ENCODE measurements at regions not wholly inside any gene's neighbourhood (a gene's known extent, or its start where the extent isn't known, plus 50 kb on each side); places are given as distances from the start of the nearest gene placed in this dataset.

DNA sequence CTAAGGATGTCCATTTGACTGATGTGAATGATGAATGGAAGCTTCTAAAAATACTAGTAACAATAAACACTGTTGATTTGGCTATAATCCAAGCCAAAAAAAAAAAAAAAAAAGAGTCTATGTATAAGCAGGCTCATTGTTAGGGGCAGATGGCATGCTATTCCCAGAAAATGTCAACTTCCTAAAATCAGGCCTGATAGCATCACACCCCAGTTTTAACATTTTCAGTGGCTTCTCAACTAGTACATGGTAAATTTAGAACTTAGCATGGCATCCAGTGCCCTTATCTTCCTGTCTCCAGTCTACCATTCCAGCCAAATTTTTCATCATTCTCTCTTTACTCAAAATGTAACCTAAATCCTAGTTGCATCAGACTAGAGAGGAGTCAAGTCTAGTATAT lies 288.2 kb upstream of the ZNF385D start:
- Histone ChIP-seq H3K9me3 (ENCODE audit: insufficient read depth, low read length) (no peaks in the 10 kb centered on the region), H4K20me1 (ENCODE audit: low read depth, low read length) (no peaks in the 10 kb centered on the region), H3K4me2 (ENCODE audit: low read depth, low read length, poor library complexity, severe bottlenecking) (no peak overlapping the region), H3K36me3 (ENCODE audit: low read length) (no peaks in the 10 kb centered on the region), H3K4me3 (ENCODE audit: insufficient read depth, low read length, poor library complexity, severe bottlenecking) (no peak overlapping the region), H3K79me2 (ENCODE audit: insufficient read depth, low read length) (no peaks in the 10 kb centered on the region), H3K9ac (ENCODE audit: low read length) (no peak overlapping the region), H3F3A (ENCODE audit: insufficient read depth) (no peaks in the 10 kb centered on the region), H2AFZ (ENCODE audit: low read depth, low read length, severe bottlenecking) (no peak overlapping the region), H3K9me2 (replicated peaks; ENCODE audit: insufficient read depth, low read length) (no peaks in the 10 kb centered on the region), H3K27ac (ENCODE audit: low read depth, low read length) (no peak overlapping the region), H3K27me3 (ENCODE audit: low read length) (no peaks in the 10 kb centered on the region)
- TF ChIP-seq, protein P1, sequence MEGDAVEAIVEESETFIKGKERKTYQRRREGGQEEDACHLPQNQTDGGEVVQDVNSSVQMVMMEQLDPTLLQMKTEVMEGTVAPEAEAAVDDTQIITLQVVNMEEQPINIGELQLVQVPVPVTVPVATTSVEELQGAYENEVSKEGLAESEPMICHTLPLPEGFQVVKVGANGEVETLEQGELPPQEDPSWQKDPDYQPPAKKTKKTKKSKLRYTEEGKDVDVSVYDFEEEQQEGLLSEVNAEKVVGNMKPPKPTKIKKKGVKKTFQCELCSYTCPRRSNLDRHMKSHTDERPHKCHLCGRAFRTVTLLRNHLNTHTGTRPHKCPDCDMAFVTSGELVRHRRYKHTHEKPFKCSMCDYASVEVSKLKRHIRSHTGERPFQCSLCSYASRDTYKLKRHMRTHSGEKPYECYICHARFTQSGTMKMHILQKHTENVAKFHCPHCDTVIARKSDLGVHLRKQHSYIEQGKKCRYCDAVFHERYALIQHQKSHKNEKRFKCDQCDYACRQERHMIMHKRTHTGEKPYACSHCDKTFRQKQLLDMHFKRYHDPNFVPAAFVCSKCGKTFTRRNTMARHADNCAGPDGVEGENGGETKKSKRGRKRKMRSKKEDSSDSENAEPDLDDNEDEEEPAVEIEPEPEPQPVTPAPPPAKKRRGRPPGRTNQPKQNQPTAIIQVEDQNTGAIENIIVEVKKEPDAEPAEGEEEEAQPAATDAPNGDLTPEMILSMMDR (IDR thresholded peaks at IDR 0.05; ENCODE audit: insufficient read depth, low read length, poor library complexity, severe bottlenecking), result no peak
- TF ChIP-seq EZH2phosphoT487 (conservative IDR thresholded peaks at IDR 0.05; ENCODE audit: low read length), result no peak

DNA sequence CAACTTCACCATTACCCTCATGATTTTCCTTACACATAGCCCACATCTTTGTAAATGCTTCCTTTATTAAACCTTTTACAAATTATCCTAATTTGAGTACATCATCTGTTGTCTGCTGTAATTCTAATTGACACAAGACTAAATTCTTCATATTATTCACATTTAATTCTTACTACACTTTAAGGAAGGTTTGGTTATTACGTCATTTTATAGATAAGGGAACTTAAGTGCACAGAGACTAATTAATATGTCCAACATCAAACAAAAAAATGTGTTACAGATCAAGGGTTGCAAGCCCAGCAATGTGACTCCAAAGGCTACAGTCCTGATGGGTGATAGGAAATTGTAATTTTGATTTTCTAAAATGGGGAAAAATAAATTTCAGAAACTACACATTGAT lies 289.1 kb upstream of the ZNF385D start:
- no peak overlapping the region for H3K9ac ChIP-seq (ENCODE audit: low read length)
- TF ChIP-seq EZH2phosphoT487 (conservative IDR thresholded peaks at IDR 0.05; ENCODE audit: low read length), result no peak
- TF ChIP-seq, protein P1 (IDR thresholded peaks at IDR 0.05; ENCODE audit: insufficient read depth, low read length, poor library complexity, severe bottlenecking), result no peak
- no peak overlapping the region for H3K4me2 ChIP-seq (ENCODE audit: low read depth, low read length, poor library complexity, severe bottlenecking)
- H3K4me3 ChIP-seq (ENCODE audit: insufficient read depth, low read length, poor library complexity, severe bottlenecking), result no peak overlapping the region
- H3K36me3 ChIP-seq (ENCODE audit: low read length), result no peaks in the 10 kb centered on the region
- no peaks in the 10 kb centered on the region for H3K9me3 ChIP-seq (ENCODE audit: insufficient read depth, low read length)
- no peaks in the 10 kb centered on the region for H3K79me2 ChIP-seq (ENCODE audit: insufficient read depth, low read length)
- no peaks in the 10 kb centered on the region for H4K20me1 ChIP-seq (ENCODE audit: low read depth, low read length)
- H3F3A ChIP-seq (ENCODE audit: insufficient read depth), result no peaks in the 10 kb centered on the region
- no peaks in the 10 kb centered on the region for H3K27me3 ChIP-seq (ENCODE audit: low read length)
- no peak overlapping the region for H3K27ac ChIP-seq (ENCODE audit: low read depth, low read length)
- no peak overlapping the region for H2AFZ ChIP-seq (ENCODE audit: low read depth, low read length, severe bottlenecking)
- no peaks in the 10 kb centered on the region for H3K9me2 ChIP-seq (replicated peaks; ENCODE audit: insufficient read depth, low read length)

DNA sequence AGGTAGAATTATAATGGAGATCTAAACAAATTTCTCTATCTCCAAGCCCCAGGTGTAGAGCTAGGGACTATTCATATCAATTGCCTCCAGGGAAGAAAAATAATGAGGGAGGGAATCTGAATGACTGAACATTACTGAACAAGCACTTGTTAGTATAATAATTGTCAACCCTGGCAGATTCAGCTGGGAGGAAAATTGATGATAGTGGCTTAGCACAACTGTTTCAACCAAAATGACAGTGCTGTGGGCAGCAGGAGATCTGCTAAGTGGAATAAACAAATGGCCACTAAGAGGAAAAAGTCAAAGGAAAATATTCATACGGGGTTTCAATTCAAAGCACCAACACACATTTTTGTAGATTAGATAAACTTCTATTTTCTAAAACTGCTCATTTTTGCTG lies 294.9 kb upstream of the ZNF385D start:
- Histone ChIP-seq H3K9me2 (replicated peaks; ENCODE audit: insufficient read depth, low read length) (no peaks in the 10 kb centered on the region), H3K9me3 (ENCODE audit: insufficient read depth, low read length) (no peaks in the 10 kb centered on the region), H3K27ac (ENCODE audit: low read depth, low read length) (no peak overlapping the region), H3K27me3 (ENCODE audit: low read length) (no peaks in the 10 kb centered on the region), H3K4me2 (ENCODE audit: low read depth, low read length, poor library complexity, severe bottlenecking) (no peak overlapping the region), H3K79me2 (ENCODE audit: insufficient read depth, low read length) (no peaks in the 10 kb centered on the region), H3K9ac (ENCODE audit: low read length) (no peak overlapping the region), H3F3A (ENCODE audit: insufficient read depth) (no peaks in the 10 kb centered on the region), H3K36me3 (ENCODE audit: low read length) (no peaks in the 10 kb centered on the region), H2AFZ (ENCODE audit: low read depth, low read length, severe bottlenecking) (no peak overlapping the region), H4K20me1 (ENCODE audit: low read depth, low read length) (no peaks in the 10 kb centered on the region), H3K4me3 (ENCODE audit: insufficient read depth, low read length, poor library complexity, severe bottlenecking) (no peak overlapping the region)
- TF ChIP-seq EZH2phosphoT487 (conservative IDR thresholded peaks at IDR 0.05; ENCODE audit: low read length), result no peak
- TF ChIP-seq, protein P1 (IDR thresholded peaks at IDR 0.05; ENCODE audit: insufficient read depth, low read length, poor library complexity, severe bottlenecking), result no peak
